HL-60 (cell line): ENCODE measurements at regions not wholly inside any gene's neighbourhood (a gene's known extent, or its start where the extent isn't known, plus 50 kb on each side); places are given as distances from the start of the nearest gene placed in this dataset.
"Not testable (repeated sequence)": the region's sequence is repeated elsewhere in the genome, so short reads cannot be mapped to it uniquely, and the experiment has no call there.

ENCODE experiments used
- DNase-seq, 2 experiments: peaks; one replicate each; pipeline ENCODE4 v3.0.0-alpha.2; 2010 to 2020; ENCODE audit warnings: low read depth in 1 of 2, low spot score in 1 of 2
- H3K27ac ChIP-seq: fragments of 250-450 bp; sonication (Bioruptor Pico); replicated peaks from 2 replicates; pipeline ENCODE4 v1.5.1; 2020; ENCODE audit warnings: mild to moderate bottlenecking, moderate library complexity
- H3K27me3 ChIP-seq: fragments of 250-450 bp; sonication (Bioruptor Pico); 2 replicates; pipeline ENCODE4 v1.5.1; 2021; ENCODE audit warnings: mild to moderate bottlenecking, moderate library complexity; ENCODE audit not compliant: insufficient read depth, poor library complexity, severe bottlenecking
- H3K4me3 ChIP-seq: replicated peaks from 2 replicates; pipeline ENCODE4 v1.5.1; 2011; ENCODE audit warnings: mild to moderate bottlenecking, control low read depth, low read length; ENCODE audit not compliant: insufficient read depth
- CTCF ChIP-seq: IDR thresholded peaks from one replicate; pipeline ENCODE4 v1.5.1; 2011; ENCODE audit warnings: low read length, control low read depth, inconsistent platforms; ENCODE audit not compliant: insufficient read depth
- GABPA ChIP-seq: IDR thresholded peaks from 2 replicates; pipeline ENCODE4 v1.6.1; 2012; ENCODE audit warnings: low read depth
- POLR2AphosphoS5 ChIP-seq: IDR thresholded peaks from 2 replicates; pipeline ENCODE4 v1.6.1; 2012; ENCODE audit warnings: low read depth
- REST ChIP-seq: IDR thresholded peaks from 2 replicates; pipeline ENCODE4 v1.6.1; 2012; ENCODE audit warnings: low read depth; ENCODE audit not compliant: insufficient replicate concordance
- SPI1 ChIP-seq: IDR thresholded peaks from 2 replicates; pipeline ENCODE4 v1.6.1; 2012; ENCODE audit warnings: low read depth, mild to moderate bottlenecking, borderline replicate concordance

- Histone ChIP-seq H3K27me3 (no peaks in the 10 kb centered on the region), H3K27ac (no peak overlapping the region), H3K4me3 (no peak overlapping the region)
- no peak for TF ChIP-seq GABPA
- TF ChIP-seq REST = no peak
- no peak for TF ChIP-seq SPI1
- TF ChIP-seq CTCF = no peak
- no peak for TF ChIP-seq POLR2AphosphoS5
- DNase-seq = no peak
Observed at GRCh38 chr3:23136054-23136453, 67.1 kb upstream of the UBE2E2 start.

- DNase-seq, H3K27ac ChIP-seq, H3K27me3 ChIP-seq, H3K4me3 ChIP-seq: not testable (repeated sequence)
Observed at GRCh38 chr3:23144051-23144450, 59.1 kb upstream of the UBE2E2 start.

GRCh38 chr3:23146163-23146562 lies 57.0 kb upstream of the UBE2E2 start:
- Histone ChIP-seq H3K27ac (no peak overlapping the region), H3K4me3 (no peak overlapping the region), H3K27me3 (no peaks in the 10 kb centered on the region)
- TF ChIP-seq POLR2AphosphoS5 (no peak), REST (no peak), CTCF (no peak), GABPA (no peak), SPI1 (no peak)
- DNase-seq = no peak

- Histone ChIP-seq H3K4me3 (no peak overlapping the region), H3K27ac (no peak overlapping the region), H3K27me3 (no peaks in the 10 kb centered on the region)
- DNase-seq = no peak
- TF ChIP-seq GABPA (no peak), SPI1 (no peak), POLR2AphosphoS5 (no peak), REST (no peak), CTCF (no peak)
Observed at GRCh38 chr3:23152989-23153388, 50.1 kb upstream of the UBE2E2 start.
